GM20000 (cell line): ENCODE measurements at regions not wholly inside any gene's neighbourhood (a gene's known extent, or its start where the extent isn't known, plus 50 kb on each side); places are given as distances from the start of the nearest gene placed in this dataset.

Source experiments
- DNase-seq: peaks from one replicate; pipeline ENCODE4 v3.0.0; 2012; ENCODE audit warnings: low spot score
- CTCF ChIP-seq: IDR thresholded peaks from 2 replicates; pipeline ENCODE4 v1.5.1; 2012; ENCODE audit warnings: mild to moderate bottlenecking, control low read depth; ENCODE audit errors: extremely low read depth, missing control alignments

- no peak for DNase-seq
- no peak for TF ChIP-seq CTCF
Measured at GRCh38 chr9:73743826-73744225, 592.2 kb downstream of the ANXA1 start.

- TF ChIP-seq CTCF = no peak
- no peak for DNase-seq
Measured at GRCh38 chr9:73745598-73745997, 593.9 kb downstream of the ANXA1 start.

- no peak for TF ChIP-seq CTCF
- DNase-seq = no peak
Measured at GRCh38 chr9:73753171-73753570, 601.5 kb downstream of the ANXA1 start.

- TF ChIP-seq CTCF = no peak
- no peak for DNase-seq
Measured at GRCh38 chr9:73761905-73762304, 610.2 kb downstream of the ANXA1 start.

- no peak for DNase-seq
- TF ChIP-seq CTCF = no peak
Measured at GRCh38 chr9:73773896-73774295, 622.2 kb downstream of the ANXA1 start.

GRCh38 chr9:73775757-73776156, 624.1 kb downstream of the ANXA1 start:
- DNase-seq = no peak
- TF ChIP-seq CTCF = no peak

GRCh38 chr9:73780916-73781315, 629.3 kb downstream of the ANXA1 start:
- TF ChIP-seq CTCF = no peak
- DNase-seq = no peak
